GM21423 (cell line): ENCODE measurements at regions not wholly inside any gene's neighbourhood (a gene's known extent, or its start where the extent isn't known, plus 50 kb on each side); places are given as distances from the start of the nearest gene placed in this dataset.

Source experiments
- ATAC-seq: cut with Tn5 transposase; IDR thresholded peaks from one replicate; pipeline ENCODE4 v1.9.1; 2021; ENCODE audit warnings: mild to moderate bottlenecking, moderate library complexity; ENCODE audit not compliant: unreplicated experiment

DNA sequence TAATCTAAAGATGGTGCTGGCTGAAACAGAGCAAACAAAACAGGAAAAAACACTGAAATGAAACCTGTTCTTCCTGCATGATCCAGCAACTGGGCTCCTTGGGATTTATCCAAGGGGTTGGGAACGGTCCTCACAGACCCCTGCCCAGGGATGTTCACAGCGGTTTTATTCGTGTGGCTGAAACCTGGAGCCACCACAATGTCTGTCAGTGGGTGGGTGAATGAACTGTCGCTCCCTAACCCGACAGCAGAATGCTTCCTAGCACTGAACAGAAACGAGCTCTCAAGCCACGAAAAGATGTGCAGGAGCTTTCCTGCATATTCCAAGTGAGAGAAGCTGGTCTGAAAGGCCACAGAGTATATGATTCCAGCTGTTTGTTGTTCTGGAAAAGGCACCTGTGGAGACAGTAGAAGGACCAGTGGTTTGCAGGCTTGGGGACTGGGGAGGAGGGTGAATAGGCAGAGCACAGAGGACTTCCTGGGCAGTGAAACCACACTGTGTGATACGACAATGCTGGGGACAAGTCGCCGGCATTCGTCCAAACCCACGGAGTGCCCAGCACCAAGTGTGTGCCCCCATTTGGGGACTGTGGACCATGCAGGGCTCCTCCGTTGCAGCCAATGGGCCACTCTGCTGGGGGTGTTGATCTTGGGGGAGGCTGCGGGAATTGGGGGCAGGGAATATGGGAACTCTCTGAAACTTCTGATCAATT, 73.9 kb downstream of the TEX29 start:
- no peak for ATAC-seq

DNA sequence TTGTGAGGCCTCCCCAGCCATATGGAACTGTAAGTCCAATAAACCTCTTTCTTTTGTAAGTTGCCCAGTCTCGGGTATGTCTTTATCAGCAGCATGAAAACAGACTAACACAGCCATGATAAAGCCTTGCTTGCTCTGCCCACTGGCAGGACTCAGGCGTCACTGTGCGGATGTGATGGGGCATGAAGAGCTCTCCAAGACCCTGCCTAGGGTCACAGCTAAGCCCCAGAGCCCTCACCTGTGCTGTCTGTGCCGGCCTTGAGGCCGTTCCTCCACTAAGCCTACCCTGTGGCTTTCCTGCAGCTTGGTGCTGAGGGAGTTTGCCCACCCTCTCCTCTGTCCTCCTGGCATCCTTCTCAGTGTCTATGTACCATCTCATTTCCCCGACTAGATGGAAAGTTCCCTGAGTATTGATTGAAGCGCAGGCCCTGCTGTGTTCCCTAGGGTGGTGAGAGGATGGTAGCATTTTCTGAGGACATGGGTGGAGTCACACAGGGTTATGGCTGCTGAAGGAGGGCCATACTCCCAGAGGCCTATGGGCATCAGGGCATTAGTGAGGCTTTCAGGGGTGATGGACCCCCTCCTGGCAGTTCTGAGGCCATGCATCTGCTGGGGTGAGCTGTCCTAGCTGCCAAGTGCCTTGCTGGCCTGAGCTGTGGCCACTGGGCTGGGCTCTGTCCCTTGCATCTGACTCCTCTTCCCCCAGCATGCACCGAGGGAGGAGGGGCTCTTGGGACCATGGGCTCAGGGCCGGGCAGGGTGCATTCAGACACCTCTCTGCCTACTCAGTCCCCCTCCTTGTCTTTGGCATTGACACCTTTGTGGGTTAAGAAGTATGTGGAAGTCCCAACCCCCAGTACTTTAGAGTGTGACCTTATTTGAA, 75.3 kb downstream of the TEX29 start:
- ATAC-seq, result no peak

DNA sequence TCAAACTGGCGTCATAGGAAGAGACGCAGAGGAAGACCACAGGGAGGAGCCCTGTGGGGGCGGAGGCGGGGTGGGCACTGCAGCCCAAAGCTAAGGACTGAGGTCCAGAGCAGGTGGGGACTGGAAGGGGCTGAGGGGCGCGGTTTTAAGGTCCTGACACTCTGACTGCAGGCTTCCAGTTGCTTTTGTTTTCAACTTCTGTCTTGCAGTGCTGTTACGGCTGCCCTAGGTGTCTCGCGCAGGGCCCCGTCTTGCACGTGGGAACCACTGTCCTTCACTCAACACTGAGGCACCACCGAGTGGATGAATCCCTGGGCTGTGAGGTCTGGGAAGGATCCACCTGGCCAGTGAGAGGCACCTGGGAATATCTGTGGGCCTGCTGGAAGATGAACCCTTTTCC, 76.0 kb downstream of the TEX29 start:
- ATAC-seq, result no peak

GRCh38 chr13:111397202-111397880, 76.9 kb downstream of the TEX29 start:
- no peak for ATAC-seq

DNA sequence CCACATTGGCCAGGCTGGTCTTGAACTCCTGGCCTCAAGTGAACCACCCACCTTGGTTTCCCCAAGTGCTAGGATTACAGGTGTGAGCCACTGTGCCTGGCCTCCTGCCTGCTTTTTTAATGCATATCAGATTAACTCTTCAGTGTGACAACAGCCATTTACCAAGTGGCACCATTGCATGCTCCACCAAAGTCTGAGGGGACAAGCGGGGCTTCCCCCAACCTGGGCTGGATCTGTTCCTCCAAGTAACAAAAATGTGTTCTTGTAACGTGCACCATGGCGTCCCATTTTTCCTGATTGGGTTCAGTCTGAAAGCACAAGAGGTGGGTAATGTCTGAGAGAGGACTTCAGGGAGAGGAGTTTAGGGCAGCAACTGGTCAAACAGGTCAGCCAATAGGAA, 77.8 kb downstream of the TEX29 start:
- ATAC-seq, result no peak

DNA sequence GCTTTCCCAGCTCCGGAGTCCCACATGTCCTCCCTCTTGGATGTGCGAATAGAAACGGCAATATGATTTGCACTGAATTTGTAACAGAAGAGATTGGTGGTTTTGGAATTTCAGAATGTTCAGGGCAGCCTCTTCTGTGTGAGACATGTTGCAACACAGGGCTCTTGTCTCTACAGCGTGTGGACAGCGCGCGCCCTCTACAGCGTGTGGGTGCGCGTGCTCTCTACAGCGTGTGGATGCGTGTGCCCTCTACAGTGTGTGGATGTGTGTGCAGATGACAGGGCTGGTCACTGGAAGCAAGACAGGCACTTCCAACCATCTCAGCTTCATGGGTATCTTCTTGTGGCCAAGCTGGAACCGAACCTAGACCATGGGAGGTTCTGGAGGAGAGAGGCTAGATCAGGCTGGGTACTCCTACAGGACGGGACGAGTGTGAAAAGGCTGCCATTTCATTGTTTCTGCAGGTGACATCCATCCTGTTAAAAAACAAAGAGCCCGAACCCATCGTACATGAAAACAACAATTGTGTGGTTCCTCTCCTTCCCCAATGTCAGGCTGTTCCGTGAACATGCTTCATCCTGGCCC, 78.4 kb downstream of the TEX29 start:
- ATAC-seq, result no peak

GRCh38 chr13:111399334-111399733, 78.9 kb downstream of the TEX29 start:
- no peak for ATAC-seq

GRCh38 chr13:111399776-111400538, 79.5 kb downstream of the TEX29 start:
- no peak for ATAC-seq

- no peak for ATAC-seq
Measured at GRCh38 chr13:111401151-111401550, 80.7 kb downstream of the TEX29 start.

DNA sequence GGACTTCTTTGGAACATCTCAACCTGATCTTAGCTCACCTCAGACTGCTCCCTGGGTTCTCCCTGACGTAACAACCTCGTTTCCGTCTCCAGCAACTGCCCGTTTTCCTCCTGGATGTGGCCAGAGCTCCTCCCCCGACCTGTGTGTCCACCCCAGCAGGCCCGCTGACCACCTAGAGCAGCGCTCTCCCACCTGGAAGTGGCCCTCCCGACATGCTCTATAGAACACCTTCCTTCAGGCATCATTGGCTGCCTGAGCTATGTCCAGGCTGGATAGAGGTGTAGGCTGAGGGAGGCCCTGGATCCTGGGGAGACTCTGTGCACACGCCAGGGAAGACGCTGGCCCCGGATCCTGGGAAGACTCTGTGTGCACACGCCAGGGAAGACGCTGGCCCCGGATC, 81.3 kb downstream of the TEX29 start:
- no peak for ATAC-seq

GRCh38 chr13:111402441-111402840, 82.0 kb downstream of the TEX29 start:
- ATAC-seq, result no peak

- no peak for ATAC-seq
Measured at GRCh38 chr13:111403266-111403665, 82.8 kb downstream of the TEX29 start.

GRCh38 chr13:111404746-111405145, 84.3 kb downstream of the TEX29 start:
- no peak for ATAC-seq

DNA sequence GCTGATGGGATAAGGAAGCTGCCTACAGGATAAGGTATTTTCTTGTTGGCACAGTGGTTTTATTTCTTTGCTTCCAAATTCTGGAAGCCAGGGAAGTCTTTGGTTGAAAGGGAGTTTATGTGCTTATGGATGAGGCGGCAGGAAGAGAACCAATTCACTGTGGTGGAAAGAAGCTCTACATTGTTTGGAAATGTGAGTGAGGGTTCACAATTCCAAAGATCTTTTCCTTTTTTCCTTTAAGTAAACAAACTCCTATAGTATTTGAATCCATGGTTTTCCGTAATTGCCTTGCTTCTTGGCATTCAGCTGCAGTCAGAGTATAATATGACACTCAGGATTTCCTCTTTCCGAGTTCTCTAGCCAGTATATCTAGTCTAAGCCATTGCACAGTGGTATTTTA, 86.2 kb downstream of the TEX29 start:
- ATAC-seq, result no peak

DNA sequence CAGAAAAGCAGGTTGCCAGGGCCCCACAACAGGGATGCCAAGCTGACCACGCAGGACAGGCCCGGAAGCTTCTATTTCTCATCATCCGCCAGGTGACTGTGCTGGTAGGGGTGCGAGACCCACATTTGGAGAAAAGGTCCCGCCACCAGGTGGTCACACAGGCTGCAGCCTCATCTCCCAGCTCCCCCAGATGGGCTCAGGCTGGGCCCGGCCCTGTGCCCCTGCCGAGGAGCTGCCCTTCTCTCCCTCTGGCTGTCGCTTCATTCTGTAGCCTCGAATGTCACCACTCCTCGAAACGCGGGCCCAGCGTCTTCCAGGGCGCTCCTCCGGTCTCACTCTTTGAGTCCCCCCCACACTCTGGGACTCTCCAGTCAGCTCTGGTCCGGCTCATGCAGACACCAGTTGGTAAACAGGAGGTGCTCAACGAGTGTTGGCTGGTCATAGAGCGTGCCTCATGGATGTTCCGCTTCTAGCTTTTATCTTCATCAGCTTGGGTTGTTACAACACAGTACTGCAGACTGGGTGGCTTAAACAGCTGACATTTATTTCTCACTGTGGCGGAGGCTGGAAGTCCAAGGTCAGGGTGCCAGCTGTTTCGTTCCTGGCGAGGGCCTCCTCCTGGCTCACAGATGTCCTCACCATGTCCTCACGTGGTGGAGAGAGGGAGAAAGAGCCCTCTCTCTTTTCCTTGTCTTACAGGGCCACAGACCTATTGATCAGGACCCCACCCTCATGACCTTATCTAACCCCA, 87.1 kb downstream of the TEX29 start:
- ATAC-seq, result no peak

- ATAC-seq, result no peak
Measured at GRCh38 chr13:111409413-111409812, 89.0 kb downstream of the TEX29 start.

- ATAC-seq, result no peak
Measured at GRCh38 chr13:111410232-111411021, 90.0 kb downstream of the TEX29 start.

- no peak for ATAC-seq
Measured at GRCh38 chr13:111411151-111411858, 90.9 kb downstream of the TEX29 start.
